GM18870 (cell line): ENCODE measurements at regions not wholly inside any gene's neighbourhood (a gene's known extent, or its start where the extent isn't known, plus 50 kb on each side); places are given as distances from the start of the nearest gene placed in this dataset.
"Not testable (repeated sequence)": the region's sequence is repeated elsewhere in the genome, so short reads cannot be mapped to it uniquely, and the experiment has no call there.

ENCODE experiments used
- ATAC-seq: cut with Tn5 transposase; IDR thresholded peaks from one replicate; pipeline ENCODE4 v1.9.1; 2021; ENCODE audit warnings: moderate library complexity; ENCODE audit not compliant: unreplicated experiment

GRCh38 chr4:82194329-82194728 is 179.5 kb downstream of the HNRNPD start:
- ATAC-seq, result no peak

- ATAC-seq, result no peak
These were observed 181.6 kb downstream of the HNRNPD start for GRCh38 chr4:82192017-82192673.

DNA sequence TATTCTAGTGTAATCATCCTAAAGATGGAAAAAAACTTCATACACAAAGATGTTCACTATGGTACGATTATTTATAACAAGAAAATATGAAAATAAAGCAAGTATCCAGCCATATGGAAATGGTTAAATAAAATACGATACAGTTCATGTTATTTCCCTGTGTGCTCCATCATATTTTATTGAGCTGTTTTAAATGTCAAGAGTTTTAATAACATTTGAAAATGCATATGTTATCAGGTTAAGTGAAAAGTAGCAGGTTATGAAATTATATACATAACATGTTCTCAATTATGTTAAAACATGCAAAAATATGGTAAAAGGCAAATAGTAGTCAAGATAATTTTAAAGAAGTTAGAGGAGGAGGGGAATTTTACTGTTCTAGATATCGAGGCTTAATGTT is 192.0 kb downstream of the HNRNPD start:
- ATAC-seq, result no peak

- no peak for ATAC-seq
These were observed 201.6 kb downstream of the HNRNPD start for GRCh38 chr4:82172186-82172585.

DNA sequence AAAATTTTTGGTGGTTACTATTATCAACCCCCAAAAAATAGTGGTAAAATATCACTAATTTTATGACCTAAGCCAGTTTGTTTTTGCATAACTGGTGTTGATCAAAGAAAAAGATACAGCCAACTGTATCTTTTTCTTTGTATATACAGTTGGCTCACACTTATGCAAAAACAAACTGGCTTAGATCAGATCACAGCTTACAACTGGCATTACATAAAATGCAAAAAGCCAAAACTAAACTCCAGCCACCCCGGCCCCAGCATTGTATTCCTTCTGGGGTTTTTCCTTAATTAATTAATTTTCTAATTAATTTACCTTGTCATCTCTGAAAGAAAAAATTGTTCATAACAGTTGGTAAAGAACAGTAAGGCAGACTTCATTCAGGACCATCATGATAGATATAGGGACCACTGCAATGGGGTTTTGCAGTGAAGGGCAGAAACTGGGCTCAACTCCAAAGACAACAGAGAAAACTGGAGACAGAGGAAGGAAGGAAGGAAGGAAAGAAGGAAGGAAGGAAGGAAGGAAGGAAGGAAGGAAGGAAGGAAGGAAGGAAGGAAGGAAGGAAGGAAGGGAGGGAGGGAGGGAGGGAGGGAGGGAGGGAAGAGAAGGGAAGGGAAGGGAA is 202.1 kb downstream of the HNRNPD start:
- no peak for ATAC-seq

DNA sequence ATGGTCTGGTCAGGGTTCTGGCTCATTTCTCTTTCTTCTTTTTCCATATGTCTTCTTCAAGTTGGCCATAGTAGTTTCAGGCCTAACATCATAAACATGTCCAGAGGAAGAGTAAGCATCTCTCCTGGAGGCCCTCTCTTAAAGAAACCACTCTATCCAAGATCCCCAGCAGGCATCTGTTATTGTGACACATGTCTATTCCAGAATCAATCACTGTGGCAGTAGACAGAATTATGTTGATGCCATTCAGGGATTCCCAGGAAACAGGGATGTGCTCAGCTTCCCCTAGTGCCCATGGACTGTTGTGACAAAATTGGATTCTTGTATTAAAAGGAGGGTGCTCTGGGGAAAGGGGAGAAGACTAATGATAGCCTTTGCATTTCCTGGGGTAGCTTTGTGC is 224.0 kb downstream of the HNRNPD start:
- ATAC-seq, result no peak

- ATAC-seq, result no peak
These were observed 227.9 kb downstream of the HNRNPD start for GRCh38 chr4:82145850-82146249.

- ATAC-seq, result no peak
These were observed 233.4 kb downstream of the HNRNPD start for GRCh38 chr4:82140422-82140821.

DNA sequence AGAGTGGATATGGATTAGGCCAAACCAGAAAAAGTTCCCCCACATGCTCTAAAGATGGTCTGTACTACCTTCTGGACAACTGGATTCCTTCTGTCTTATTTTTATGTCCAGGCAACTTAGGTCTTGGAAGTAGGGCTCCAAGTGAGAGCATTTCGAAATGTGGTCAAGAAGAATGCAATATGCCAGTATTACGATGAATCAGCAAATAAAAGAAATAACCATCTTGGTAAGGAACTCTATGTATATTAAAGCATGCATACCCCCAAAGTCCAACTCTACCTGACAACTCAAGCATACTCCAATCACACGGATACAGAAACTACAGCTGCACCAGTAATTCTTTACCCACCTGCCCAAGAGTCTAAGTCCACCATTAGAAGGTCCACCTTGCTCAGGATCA is 234.5 kb downstream of the HNRNPD start:
- ATAC-seq, result no peak

DNA sequence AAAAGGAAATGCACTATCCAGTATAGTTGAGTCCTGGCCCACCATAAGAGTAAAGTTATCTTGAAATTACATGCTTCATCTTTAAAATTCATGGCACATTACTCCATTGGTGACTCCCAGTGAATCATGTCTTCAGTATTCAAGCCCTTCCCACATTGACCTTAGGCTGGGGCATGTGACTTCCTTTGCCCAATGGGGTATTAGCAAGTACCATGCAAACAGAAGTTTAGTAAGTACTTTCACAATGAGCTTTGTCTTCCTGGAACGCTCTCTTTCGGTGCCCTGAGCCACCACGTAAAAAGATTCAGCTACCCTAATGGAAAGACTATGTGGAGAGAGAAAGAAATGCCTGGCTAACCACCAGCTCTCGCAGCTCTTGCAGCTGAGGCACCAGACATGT is 235.4 kb downstream of the HNRNPD start:
- no peak for ATAC-seq

DNA sequence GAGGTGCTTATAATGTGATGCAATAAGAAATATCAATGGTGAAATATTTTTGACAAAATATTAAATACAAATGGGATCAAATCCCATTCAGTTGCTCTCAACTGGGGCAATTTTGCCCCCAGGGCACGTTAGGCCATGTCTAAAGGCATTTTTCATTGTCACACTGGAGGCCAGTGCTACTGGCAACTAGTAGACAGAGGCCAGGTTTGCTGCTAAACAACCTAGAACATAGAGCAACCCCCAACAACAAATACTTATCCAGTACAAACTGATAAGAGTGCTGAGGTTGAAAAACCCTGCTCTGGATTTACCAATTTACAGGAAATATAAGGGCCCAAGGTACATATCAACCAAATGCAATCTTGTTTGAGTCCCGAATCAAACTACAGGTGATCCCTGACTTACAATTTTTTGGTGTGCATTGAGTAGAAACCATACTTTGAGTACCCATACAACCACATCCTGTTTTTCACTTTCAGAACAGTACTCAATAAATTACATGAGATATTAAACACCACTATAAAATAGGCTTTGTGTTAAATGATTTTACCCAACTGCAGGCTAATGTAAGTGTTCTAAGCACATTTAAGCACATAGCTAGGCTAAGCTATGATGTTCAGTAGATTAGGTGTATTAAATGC is 237.5 kb downstream of the HNRNPD start:
- no peak for ATAC-seq

DNA sequence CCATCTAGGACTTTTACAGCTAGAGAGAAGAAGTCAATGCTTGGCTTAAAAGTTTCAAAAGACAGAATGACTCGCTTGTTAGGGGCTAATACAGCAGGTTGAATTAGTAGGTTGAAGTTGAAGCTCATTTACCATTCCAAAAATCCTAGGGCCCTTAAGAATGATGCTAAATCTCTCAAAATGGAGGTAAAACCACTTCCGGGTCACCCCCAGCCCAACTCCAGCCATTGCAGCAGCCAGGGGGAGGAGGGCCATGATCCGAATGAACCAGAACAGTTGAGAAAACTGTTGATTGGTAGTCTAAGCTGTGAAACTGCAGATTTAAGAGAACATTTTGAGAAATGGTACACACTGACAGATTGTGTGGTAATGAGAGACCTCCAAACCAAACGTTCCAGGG is 245.4 kb downstream of the HNRNPD start:
- ATAC-seq, result no peak

DNA sequence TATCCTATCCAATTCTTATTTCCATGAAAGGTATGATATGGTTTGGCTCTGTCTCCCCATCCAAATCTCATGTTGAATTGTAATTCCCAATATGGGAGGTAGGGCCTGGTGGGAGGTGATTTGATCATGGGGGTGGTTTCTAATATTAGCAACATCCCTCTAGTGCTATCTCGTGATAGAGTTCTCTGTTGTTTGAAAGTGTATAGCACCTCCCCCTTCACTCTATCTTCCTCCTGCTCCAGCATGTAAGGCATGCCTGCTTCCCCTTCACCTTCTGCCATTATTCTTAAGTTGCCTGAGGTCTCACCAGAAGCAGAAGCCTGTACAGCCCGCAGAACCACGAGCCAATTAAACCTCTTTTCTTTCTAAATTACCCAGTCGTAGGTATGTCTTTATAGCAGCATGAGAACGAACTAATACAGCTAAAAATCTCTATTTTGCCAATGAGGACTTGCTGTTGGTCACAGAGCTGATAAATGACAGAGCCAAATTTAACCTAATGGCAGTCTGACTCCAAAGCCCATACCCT is 247.2 kb downstream of the HNRNPD start:
- ATAC-seq, result no peak

GRCh38 chr4:82125787-82126297 is 247.9 kb downstream of the HNRNPD start:
- no peak for ATAC-seq

GRCh38 chr4:82124932-82125786 is 248.6 kb downstream of the HNRNPD start:
- no peak for ATAC-seq

- no peak for ATAC-seq
These were observed 249.4 kb downstream of the HNRNPD start for GRCh38 chr4:82124365-82124764.

GRCh38 chr4:82123934-82124333 is 249.9 kb downstream of the HNRNPD start:
- no peak for ATAC-seq

- not testable (repeated sequence) for ATAC-seq
These were observed 258.6 kb downstream of the HNRNPD start for GRCh38 chr4:82115183-82115582.

DNA sequence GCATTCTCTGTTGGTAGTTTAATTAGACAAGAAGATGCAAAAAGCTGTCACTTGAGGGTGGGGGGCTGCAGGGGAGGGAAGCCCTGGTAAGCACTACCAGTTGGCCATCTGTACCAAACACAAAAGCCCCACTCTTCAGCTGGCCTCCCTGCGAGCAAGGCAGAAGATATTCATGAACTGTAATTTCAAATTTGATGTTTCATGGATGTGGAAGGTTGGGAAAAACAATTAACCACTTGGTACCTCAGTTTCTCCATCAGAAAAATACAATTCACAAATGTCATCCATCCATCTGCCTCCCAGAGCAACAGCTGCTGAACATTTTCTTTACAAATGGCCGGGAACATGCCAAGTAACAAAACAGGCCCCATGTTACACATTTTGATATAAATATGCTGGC is 265.3 kb downstream of the HNRNPD start:
- no peak for ATAC-seq

GRCh38 chr4:82104578-82104977 is 269.2 kb downstream of the HNRNPD start:
- ATAC-seq, result no peak

GRCh38 chr4:82099928-82100579 is 273.7 kb downstream of the HNRNPD start:
- no peak for ATAC-seq
